Activated naive CD8-positive, alpha-beta T cell treated with anti-CD3 and anti-CD28 coated beads, Interleukin-2, amount 10 ng/mL, durations not matched to agents 7 days and 5 days (primary cell): ENCODE measurements at regions not wholly inside any gene's neighbourhood (a gene's known extent, or its start where the extent isn't known, plus 50 kb on each side); places are given as distances from the start of the nearest gene placed in this dataset.

Source experiments
- ATAC-seq: fragments of 150-1000 bp; cut with Tn5 transposase; one replicate; pipeline ENCODE4 v1.10.0; 2021; ENCODE audit warnings: low read depth, moderate library complexity
- POLR2A ChIA-PET: fragments of 350-600 bp; sonication (Branson Sonifier 250); formaldehyde crosslinking; loops from one replicate; lab custom pipeline; 2021; ENCODE audit warnings: antibody characterized with exemption; lab: Charles Lee
- DNase-seq: peaks from one replicate; pipeline ENCODE4 v3.0.0; 2021
- H3K27ac Mint-ChIP-seq: one replicate; pipeline ENCODE4 v1.8.0; 2022; ENCODE audit warnings: mild to moderate bottlenecking, mixed read lengths
- H3K27me3 Mint-ChIP-seq: one replicate; pipeline ENCODE4 v1.8.0; 2022; ENCODE audit warnings: mild to moderate bottlenecking, moderate library complexity, mixed read lengths
- H3K36me3 Mint-ChIP-seq: one replicate; pipeline ENCODE4 v1.8.0; 2021; ENCODE audit warnings: mild to moderate bottlenecking, mixed read lengths
- H3K4me1 Mint-ChIP-seq: one replicate; pipeline ENCODE4 v1.8.0; 2021; ENCODE audit warnings: mixed read lengths
- H3K4me3 Mint-ChIP-seq: one replicate; pipeline ENCODE4 v1.8.0; 2022; ENCODE audit warnings: mild to moderate bottlenecking, moderate library complexity, mixed read lengths
- H3K9me3 Mint-ChIP-seq: one replicate; pipeline ENCODE4 v1.8.0; 2021; ENCODE audit warnings: mixed read lengths

DNA sequence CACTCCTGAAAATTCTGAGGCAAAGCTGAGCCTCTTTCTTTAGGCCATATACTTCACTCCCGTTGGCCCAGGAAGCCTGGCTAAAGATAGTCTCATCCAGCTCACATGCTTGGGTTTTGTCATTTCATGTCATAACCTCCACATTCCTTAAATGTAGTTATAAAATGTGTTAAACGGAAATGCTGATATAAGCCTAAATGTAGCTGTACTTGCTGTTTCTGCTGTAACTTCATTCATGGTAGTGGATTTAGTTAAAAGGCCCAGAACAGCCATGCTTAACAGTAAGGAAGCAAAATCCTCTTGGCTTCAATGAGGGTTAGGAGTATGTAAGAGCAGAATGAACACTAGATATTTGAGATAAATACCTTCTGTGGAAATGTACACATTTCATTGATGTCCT lies 135.8 kb upstream of the TMEM161B start:
- Mint-ChIP-seq H3K4me1 (no peaks in the 10 kb centered on the region), H3K9me3 (no peaks in the 10 kb centered on the region), H3K36me3 (no peaks in the 10 kb centered on the region), H3K27ac (no peak overlapping the region), H3K27me3 (peaks cover 9% of the 10 kb centered on the region), H3K4me3 (no peak overlapping the region)
- DNase-seq, result no peak
- POLR2A ChIA-PET, result no interaction called here
- no peak for ATAC-seq

DNA sequence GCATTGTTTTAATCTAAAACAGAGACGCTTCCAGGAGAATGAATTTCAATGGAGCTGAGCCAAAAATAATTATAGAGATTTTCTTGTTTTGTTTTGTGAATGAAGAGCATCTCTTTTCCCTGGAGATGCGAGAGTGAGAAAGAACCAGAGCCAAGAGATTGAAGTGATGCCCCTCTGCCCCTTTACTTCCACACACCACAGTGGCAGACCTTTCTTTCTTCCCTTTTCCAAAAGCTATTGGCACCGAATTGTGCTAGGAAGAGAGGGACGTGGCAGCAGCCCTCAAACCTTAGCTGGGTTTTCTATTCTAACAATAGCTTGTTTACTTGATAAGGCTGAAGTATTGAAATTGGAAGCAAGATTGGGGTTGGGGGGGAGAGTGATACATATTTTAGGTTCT lies 133.0 kb upstream of the TMEM161B start:
- DNase-seq (no peak), ATAC-seq (no peak)
- Mint-ChIP-seq H3K36me3 (no peaks in the 10 kb centered on the region), H3K4me3 (no peak overlapping the region), H3K27me3 (peaks cover 10% of the 10 kb centered on the region), H3K4me1 (no peaks in the 10 kb centered on the region), H3K9me3 (no peaks in the 10 kb centered on the region), H3K27ac (no peak overlapping the region)
- POLR2A ChIA-PET, result no interaction called here

GRCh38 chr5:88401228-88401627 lies 132.6 kb upstream of the TMEM161B start:
- H3K9me3 Mint-ChIP-seq, result no peaks in the 10 kb centered on the region
- DNase-seq (no peak), ATAC-seq (no peak)
- no peak overlapping the region for H3K4me3 Mint-ChIP-seq
- peaks cover 14% of the 10 kb centered on the region for H3K27me3 Mint-ChIP-seq
- no peak overlapping the region for H3K27ac Mint-ChIP-seq
- H3K36me3 Mint-ChIP-seq, result no peaks in the 10 kb centered on the region
- POLR2A ChIA-PET, result no interaction called here
- no peaks in the 10 kb centered on the region for H3K4me1 Mint-ChIP-seq

DNA sequence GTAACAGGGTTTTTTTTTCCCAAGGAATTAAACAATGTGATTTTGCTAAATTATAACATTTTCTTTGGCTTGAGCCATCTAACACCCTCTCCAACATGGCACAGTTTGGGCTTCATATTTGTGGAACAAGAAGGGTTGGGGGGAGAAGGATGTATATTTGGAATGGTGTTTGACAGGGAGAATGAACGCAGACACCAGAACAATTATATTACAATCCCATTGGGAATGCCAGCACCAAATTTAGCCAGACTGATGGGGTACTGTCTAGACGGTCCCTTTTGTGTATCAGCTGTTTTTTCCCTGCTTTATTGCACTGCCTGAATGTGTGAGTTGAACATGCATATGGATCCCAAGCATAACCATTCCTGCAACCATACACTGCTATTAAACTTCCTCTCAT lies 130.9 kb upstream of the TMEM161B start:
- Mint-ChIP-seq H3K36me3 (no peaks in the 10 kb centered on the region), H3K27me3 (peaks cover 19% of the 10 kb centered on the region), H3K4me1 (no peaks in the 10 kb centered on the region), H3K9me3 (no peaks in the 10 kb centered on the region), H3K27ac (no peak overlapping the region), H3K4me3 (no peak overlapping the region)
- DNase-seq (no peak), ATAC-seq (no peak)
- POLR2A ChIA-PET, result no interaction called here

DNA sequence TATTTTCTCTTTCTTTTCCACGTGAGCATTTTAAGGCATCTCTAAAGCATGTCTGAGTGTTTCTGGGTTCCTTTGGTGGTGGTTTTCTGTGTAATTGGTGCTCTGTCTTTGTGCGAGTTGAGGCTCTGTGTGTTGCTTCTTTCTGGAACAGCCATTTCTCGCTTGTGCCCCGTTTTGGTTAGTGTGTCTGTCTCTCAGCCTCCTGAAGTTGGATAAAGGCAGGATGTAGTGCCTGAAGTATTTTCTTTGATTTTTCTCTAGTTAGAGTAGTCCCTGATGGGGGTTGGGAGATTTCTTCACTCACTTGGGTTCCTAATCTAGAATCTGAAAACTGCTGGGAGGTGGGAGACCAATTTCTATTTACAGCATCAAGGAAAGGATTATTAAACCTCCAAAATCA lies 129.7 kb upstream of the TMEM161B start:
- H3K36me3 Mint-ChIP-seq, result no peaks in the 10 kb centered on the region
- H3K4me3 Mint-ChIP-seq, result no peak overlapping the region
- ATAC-seq (no peak), DNase-seq (no peak)
- H3K27ac Mint-ChIP-seq, result no peak overlapping the region
- POLR2A ChIA-PET, result no interaction called here
- H3K4me1 Mint-ChIP-seq, result no peaks in the 10 kb centered on the region
- H3K27me3 Mint-ChIP-seq, result peaks cover 19% of the 10 kb centered on the region
- H3K9me3 Mint-ChIP-seq, result no peaks in the 10 kb centered on the region

DNA sequence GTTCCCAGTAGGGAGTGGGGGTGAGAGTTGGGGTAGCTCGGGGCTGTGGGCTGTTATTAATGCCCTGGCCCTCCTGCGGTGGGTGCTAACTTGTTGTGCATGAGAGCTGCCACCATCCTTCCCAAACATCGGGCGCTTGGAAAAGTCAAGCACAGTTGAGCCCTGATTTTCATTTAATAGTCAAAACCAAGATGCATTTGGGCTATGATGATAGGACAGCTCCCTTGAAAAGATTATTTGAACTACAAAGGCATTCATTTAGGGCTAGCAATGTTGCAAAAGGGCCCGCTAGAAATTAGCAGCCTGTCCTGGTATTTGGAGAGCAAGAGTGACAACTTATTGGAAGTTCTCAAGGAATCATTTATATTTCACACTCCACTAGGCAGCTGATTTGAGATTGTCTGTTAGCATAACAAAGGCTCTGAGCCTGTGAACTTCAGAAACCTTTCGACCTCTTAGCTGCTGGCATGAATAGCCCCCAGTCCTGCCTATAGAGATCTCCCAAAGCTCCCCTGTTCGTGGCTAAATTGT lies 128.2 kb upstream of the TMEM161B start:
- POLR2A ChIA-PET, result no interaction called here
- DNase-seq, result no peak
- Mint-ChIP-seq H3K36me3 (no peaks in the 10 kb centered on the region), H3K27me3 (peaks cover 16% of the 10 kb centered on the region), H3K4me3 (no peak overlapping the region), H3K27ac (no peak overlapping the region), H3K4me1 (no peaks in the 10 kb centered on the region), H3K9me3 (no peaks in the 10 kb centered on the region)
- no peak for ATAC-seq

- POLR2A ChIA-PET, result no interaction called here
- DNase-seq (no peak), ATAC-seq (no peak)
- Mint-ChIP-seq H3K4me1 (no peaks in the 10 kb centered on the region), H3K36me3 (no peaks in the 10 kb centered on the region), H3K4me3 (no peak overlapping the region), H3K27me3 (peaks cover 13% of the 10 kb centered on the region), H3K9me3 (no peaks in the 10 kb centered on the region), H3K27ac (no peak overlapping the region)
Measured at GRCh38 chr5:88396000-88396535, 127.4 kb upstream of the TMEM161B start.

GRCh38 chr5:88395264-88395663 lies 126.6 kb upstream of the TMEM161B start:
- ATAC-seq, result no peak
- H3K27me3 Mint-ChIP-seq, result peaks cover 13% of the 10 kb centered on the region
- POLR2A ChIA-PET, result no interaction called here
- H3K27ac Mint-ChIP-seq, result no peak overlapping the region
- H3K9me3 Mint-ChIP-seq, result no peaks in the 10 kb centered on the region
- no peaks in the 10 kb centered on the region for H3K4me1 Mint-ChIP-seq
- DNase-seq, result no peak
- no peak overlapping the region for H3K4me3 Mint-ChIP-seq
- no peaks in the 10 kb centered on the region for H3K36me3 Mint-ChIP-seq

- Mint-ChIP-seq H3K9me3 (no peaks in the 10 kb centered on the region), H3K4me1 (no peaks in the 10 kb centered on the region), H3K36me3 (no peaks in the 10 kb centered on the region), H3K27ac (no peak overlapping the region), H3K27me3 (peaks cover 13% of the 10 kb centered on the region), H3K4me3 (no peak overlapping the region)
- no peak for DNase-seq
- POLR2A ChIA-PET, result no interaction called here
- no peak for ATAC-seq
Measured at GRCh38 chr5:88394536-88395175, 126.0 kb upstream of the TMEM161B start.

DNA sequence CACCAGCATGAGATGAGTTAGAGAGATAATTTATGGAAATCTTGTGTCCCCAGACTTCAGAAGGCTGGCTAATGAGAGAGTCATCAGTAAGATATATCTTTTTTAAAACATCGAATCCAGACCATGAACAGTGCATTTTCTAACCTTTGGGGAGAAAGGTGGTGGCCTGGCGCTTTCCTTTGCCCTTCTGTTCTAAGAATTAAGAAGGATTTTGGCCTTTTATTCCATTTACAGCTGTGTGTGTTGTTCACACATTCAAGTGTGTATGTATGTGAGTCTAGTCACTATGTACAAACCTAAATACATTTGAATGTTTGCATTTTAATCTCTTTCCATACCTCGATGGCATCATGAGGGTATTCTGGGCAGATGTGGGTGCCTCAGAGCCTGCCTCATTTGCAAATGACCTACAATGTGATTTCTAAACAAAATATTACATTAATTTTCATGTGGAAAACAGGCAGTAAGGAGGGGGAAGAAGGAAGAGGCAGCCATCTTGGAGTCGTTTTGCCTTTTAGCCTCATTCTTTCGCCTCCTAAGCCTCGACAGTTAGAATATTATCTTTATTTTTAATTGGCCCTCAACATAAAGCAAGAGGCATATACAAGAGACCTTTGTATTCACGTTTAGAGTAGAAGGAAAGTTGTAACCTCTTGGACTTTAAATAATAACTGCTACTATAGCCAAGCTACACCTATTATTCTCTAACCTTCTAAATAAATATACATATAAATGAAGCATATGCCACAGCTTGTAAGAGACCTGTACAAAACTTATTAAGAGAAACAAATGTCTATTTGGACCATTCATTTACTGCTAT lies 125.3 kb upstream of the TMEM161B start:
- Mint-ChIP-seq H3K27me3 (peaks cover 13% of the 10 kb centered on the region), H3K4me1 (no peaks in the 10 kb centered on the region), H3K9me3 (no peaks in the 10 kb centered on the region), H3K36me3 (no peaks in the 10 kb centered on the region), H3K27ac (no peak overlapping the region), H3K4me3 (no peak overlapping the region)
- POLR2A ChIA-PET, result no interaction called here
- DNase-seq, result no peak
- ATAC-seq, result no peak

GRCh38 chr5:88393042-88393441 lies 124.4 kb upstream of the TMEM161B start:
- Mint-ChIP-seq H3K36me3 (no peaks in the 10 kb centered on the region), H3K4me1 (no peaks in the 10 kb centered on the region), H3K4me3 (no peak overlapping the region), H3K27ac (no peak overlapping the region), H3K9me3 (no peaks in the 10 kb centered on the region), H3K27me3 (peaks cover 9% of the 10 kb centered on the region)
- POLR2A ChIA-PET, result no interaction called here
- no peak for ATAC-seq
- no peak for DNase-seq

- no peak for ATAC-seq
- Mint-ChIP-seq H3K27ac (no peak overlapping the region), H3K27me3 (peaks cover 9% of the 10 kb centered on the region), H3K9me3 (no peaks in the 10 kb centered on the region), H3K36me3 (no peaks in the 10 kb centered on the region), H3K4me1 (no peaks in the 10 kb centered on the region), H3K4me3 (no peak overlapping the region)
- POLR2A ChIA-PET, result no interaction called here
- no peak for DNase-seq
Measured at GRCh38 chr5:88391991-88392390, 123.3 kb upstream of the TMEM161B start.

DNA sequence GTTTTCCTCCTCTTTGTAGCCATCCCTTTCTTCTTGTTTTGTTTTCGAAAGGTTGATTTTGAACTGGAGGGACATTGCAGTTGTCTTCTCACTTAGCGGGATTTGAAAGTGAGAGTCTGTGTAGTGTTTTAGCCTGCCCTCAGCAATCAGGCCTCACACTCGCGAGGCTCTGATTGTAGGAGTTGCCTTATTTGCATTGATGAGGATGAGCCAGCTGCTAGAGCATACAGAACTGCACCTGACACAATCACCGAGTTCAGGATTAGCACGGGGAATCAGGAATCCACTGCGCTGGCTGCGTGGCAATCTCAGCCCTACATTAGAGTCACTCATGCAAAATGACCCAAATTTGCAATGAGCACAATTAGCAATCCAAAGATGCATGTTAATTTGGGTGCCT lies 122.5 kb upstream of the TMEM161B start:
- Mint-ChIP-seq H3K36me3 (no peaks in the 10 kb centered on the region), H3K9me3 (no peaks in the 10 kb centered on the region), H3K27ac (no peak overlapping the region), H3K27me3 (peaks cover 3% of the 10 kb centered on the region), H3K4me1 (no peaks in the 10 kb centered on the region), H3K4me3 (no peak overlapping the region)
- POLR2A ChIA-PET, result no interaction called here
- ATAC-seq, result no peak
- DNase-seq, result no peak

DNA sequence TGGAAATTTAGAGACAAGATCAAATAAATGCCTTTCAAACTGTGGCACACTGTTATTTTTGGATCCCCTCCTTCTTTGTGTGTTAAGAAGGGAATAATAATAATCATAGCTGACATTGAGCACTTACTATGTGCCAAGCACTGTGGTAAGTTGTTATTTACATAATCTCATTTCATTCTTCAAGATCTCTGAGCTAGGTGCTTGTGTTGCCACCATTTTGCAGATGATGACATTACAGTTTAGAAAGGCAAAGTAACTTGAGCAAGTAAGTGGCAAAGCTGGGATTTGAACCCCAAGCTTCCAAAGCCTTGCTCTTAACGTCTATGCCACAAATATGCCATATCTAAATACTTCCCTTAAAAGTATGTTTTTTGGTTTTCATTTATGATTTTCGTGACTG lies 121.8 kb upstream of the TMEM161B start:
- DNase-seq, result no peak
- Mint-ChIP-seq H3K4me1 (no peaks in the 10 kb centered on the region), H3K9me3 (no peaks in the 10 kb centered on the region), H3K4me3 (no peak overlapping the region), H3K36me3 (no peaks in the 10 kb centered on the region), H3K27me3 (no peaks in the 10 kb centered on the region), H3K27ac (no peak overlapping the region)
- no peak for ATAC-seq
- POLR2A ChIA-PET, result no interaction called here
